SK-N-SH (cell line): ENCODE measurements at regions not wholly inside any gene's neighbourhood (a gene's known extent, or its start where the extent isn't known, plus 50 kb on each side); places are given as distances from the start of the nearest gene placed in this dataset.

Experiments
- CTCF ChIP-seq: fragments of 200-600 bp; sonication (generic); IDR thresholded peaks from 2 replicates; pipeline ENCODE4 v1.6.1; 2017; ENCODE audit warnings: antibody characterized with exemption, mild to moderate bottlenecking, moderate library complexity
- ELF1 ChIP-seq: IDR thresholded peaks from 2 replicates; pipeline ENCODE4 v1.4.0; 2012
- EP300 ChIP-seq, 2 experiments: IDR thresholded peaks; 2 replicates each; pipeline versions ENCODE4 v1.4.0 to v1.6.1; 2012; ENCODE audit warnings: borderline replicate concordance in 1 of 2, low read depth in 1 of 2, low read length in 1 of 2
- GABPA ChIP-seq: IDR thresholded peaks from 2 replicates; pipeline ENCODE4 v1.4.0; 2012; ENCODE audit warnings: low read depth, mild to moderate bottlenecking
- IRF3 ChIP-seq: fragments of 150-350 bp; IDR thresholded peaks from 2 replicates; pipeline ENCODE4 v1.6.1; 2016; ENCODE audit warnings: mild to moderate bottlenecking, low read depth, low read length
- MAX ChIP-seq: IDR thresholded peaks from 2 replicates; pipeline ENCODE4 v1.4.0; 2012; ENCODE audit warnings: low read depth
- NFIC ChIP-seq: IDR thresholded peaks from 2 replicates; pipeline ENCODE4 v1.4.0; 2012; ENCODE audit warnings: borderline replicate concordance
- NRF1 ChIP-seq: IDR thresholded peaks from 2 replicates; pipeline ENCODE4 v1.6.1; 2012; ENCODE audit warnings: low read depth, mild to moderate bottlenecking, low read length
- POLR2AphosphoS5 ChIP-seq: IDR thresholded peaks from 2 replicates; pipeline ENCODE4 v1.6.1; 2012; ENCODE audit warnings: low read depth, low read length
- REST ChIP-seq: IDR thresholded peaks from 2 replicates; pipeline ENCODE4 v1.6.1; 2012; ENCODE audit warnings: mild to moderate bottlenecking, low read depth, low read length, moderate library complexity
- RFX5 ChIP-seq: IDR thresholded peaks from 2 replicates; pipeline ENCODE4 v1.6.1; 2012; ENCODE audit warnings: mild to moderate bottlenecking, improper control_type of control experiment, low read length
- SMC3 ChIP-seq: IDR thresholded peaks from 2 replicates; pipeline ENCODE4 v1.6.1; 2012; ENCODE audit warnings: low read depth, low read length, improper control_type of control experiment
- TEAD4 ChIP-seq: IDR thresholded peaks from 2 replicates; pipeline ENCODE4 v1.4.0; 2012; ENCODE audit warnings: mild to moderate bottlenecking, borderline replicate concordance; ENCODE audit not compliant: insufficient read depth
- ZBTB33 ChIP-seq: IDR thresholded peaks from 2 replicates; pipeline ENCODE4 v1.4.0; 2012; ENCODE audit warnings: low read depth, borderline replicate concordance

GRCh38 chr5:133688391-133688790, 76.0 kb upstream of the FSTL4 start:
- TF ChIP-seq MAX = no peak
- no peak for TF ChIP-seq RFX5
- no peak for TF ChIP-seq EP300 (IDR thresholded peaks at IDR 0.05; ENCODE audit: borderline replicate concordance in 1 of 2, low read depth in 1 of 2, low read length in 1 of 2)
- no peak for TF ChIP-seq POLR2AphosphoS5
- TF ChIP-seq CTCF = no peak
- TF ChIP-seq TEAD4 = no peak
- TF ChIP-seq ZBTB33 = no peak
- TF ChIP-seq NFIC = no peak
- no peak for TF ChIP-seq REST
- no peak for TF ChIP-seq IRF3
- no peak for TF ChIP-seq SMC3
- no peak for TF ChIP-seq NRF1
- TF ChIP-seq ELF1 = no peak
- TF ChIP-seq GABPA = no peak
